ENCODE measurements at regions not wholly inside any gene's neighbourhood (a gene's known extent, or its start where the extent isn't known, plus 50 kb on each side); places are given as distances from the start of the nearest gene placed in this dataset.
A peak's percentile ranks its signal among the peaks of the same experiment; 100 is the strongest.
"Not testable (repeated sequence)": the region's sequence is repeated elsewhere in the genome, so short reads cannot be mapped to it uniquely, and the experiment has no call there.

GRCh38 chr9:134531220-134531970 lies 110.2 kb upstream of the COL5A1 start:
- Histone ChIP-seq H3K36me3 (ENCODE audit: low read depth) (no peaks in the 10 kb centered on the region), H3K4me3 (ENCODE audit: severe bottlenecking) (no peak overlapping the region), H3K4me1 (ENCODE audit: insufficient read depth, poor library complexity, severe bottlenecking) (peaks cover 3% of the 10 kb centered on the region), H3K27ac (ENCODE audit: poor library complexity, severe bottlenecking) (no peak overlapping the region), H3K9me3 (ENCODE audit: severe bottlenecking) (no peaks in the 10 kb centered on the region), H3K27me3 (ENCODE audit: insufficient read depth, poor library complexity, severe bottlenecking) (no peaks in the 10 kb centered on the region)
- DNase-seq (ENCODE audit: low spot score) (no peak), ATAC-seq (ENCODE audit: low read depth) (no peak)
- TF ChIP-seq CTCF (IDR thresholded peaks at IDR 0.05; ENCODE audit: poor library complexity, severe bottlenecking) = no peak

- ATAC-seq (ENCODE audit: low read depth) = no peak
- peaks cover 3% of the 10 kb centered on the region for H3K4me1 ChIP-seq (ENCODE audit: insufficient read depth, poor library complexity, severe bottlenecking)
Observed at GRCh38 chr9:134532084-134532483, 109.5 kb upstream of the COL5A1 start.

GRCh38 chr9:134532661-134533060 lies 108.9 kb upstream of the COL5A1 start:
- H3K9me3 ChIP-seq (ENCODE audit: severe bottlenecking); H3K4me3 ChIP-seq (ENCODE audit: severe bottlenecking); H3K4me1 ChIP-seq (ENCODE audit: insufficient read depth, poor library complexity, severe bottlenecking); H3K27ac ChIP-seq (ENCODE audit: poor library complexity, severe bottlenecking); ATAC-seq (ENCODE audit: low read depth); H3K36me3 ChIP-seq (ENCODE audit: low read depth); H3K27me3 ChIP-seq (ENCODE audit: insufficient read depth, poor library complexity, severe bottlenecking); DNase-seq (ENCODE audit: low spot score): not testable (repeated sequence)

More at GRCh38 chr9:134532084-134532483, 109.5 kb upstream of the COL5A1 start:
- no peaks in the 10 kb centered on the region for H3K36me3 ChIP-seq (ENCODE audit: low read depth)
- H3K27me3 ChIP-seq (ENCODE audit: insufficient read depth, poor library complexity, severe bottlenecking) = no peaks in the 10 kb centered on the region
- DNase-seq (ENCODE audit: low spot score) = no peak
- no peak overlapping the region for H3K27ac ChIP-seq (ENCODE audit: poor library complexity, severe bottlenecking)
- H3K9me3 ChIP-seq (ENCODE audit: severe bottlenecking) = no peaks in the 10 kb centered on the region
- no peak overlapping the region for H3K4me3 ChIP-seq (ENCODE audit: severe bottlenecking)
- no peak for TF ChIP-seq CTCF (IDR thresholded peaks at IDR 0.05; ENCODE audit: poor library complexity, severe bottlenecking)

- Histone ChIP-seq H3K4me1 (ENCODE audit: insufficient read depth, poor library complexity, severe bottlenecking) (peaks cover 3% of the 10 kb centered on the region), H3K9me3 (ENCODE audit: severe bottlenecking) (no peaks in the 10 kb centered on the region), H3K27me3 (ENCODE audit: insufficient read depth, poor library complexity, severe bottlenecking) (no peaks in the 10 kb centered on the region), H3K36me3 (ENCODE audit: low read depth) (no peaks in the 10 kb centered on the region), H3K4me3 (ENCODE audit: severe bottlenecking) (no peak overlapping the region), H3K27ac (ENCODE audit: poor library complexity, severe bottlenecking) (no peak overlapping the region)
- no peak for TF ChIP-seq CTCF (IDR thresholded peaks at IDR 0.05; ENCODE audit: poor library complexity, severe bottlenecking)
- DNase-seq (ENCODE audit: low spot score) = peak; percentile 38
- no peak for ATAC-seq (ENCODE audit: low read depth)
Observed at GRCh38 chr9:134533850-134534588, 107.6 kb upstream of the COL5A1 start.

- Histone ChIP-seq H3K4me1 (ENCODE audit: insufficient read depth, poor library complexity, severe bottlenecking) (peaks cover 3% of the 10 kb centered on the region), H3K4me3 (ENCODE audit: severe bottlenecking) (no peak overlapping the region), H3K27ac (ENCODE audit: poor library complexity, severe bottlenecking) (no peak overlapping the region), H3K9me3 (ENCODE audit: severe bottlenecking) (no peaks in the 10 kb centered on the region), H3K36me3 (ENCODE audit: low read depth) (no peaks in the 10 kb centered on the region), H3K27me3 (ENCODE audit: insufficient read depth, poor library complexity, severe bottlenecking) (no peaks in the 10 kb centered on the region)
- ATAC-seq (ENCODE audit: low read depth) (no peak), DNase-seq (ENCODE audit: low spot score) (no peak)
- TF ChIP-seq CTCF (IDR thresholded peaks at IDR 0.05; ENCODE audit: poor library complexity, severe bottlenecking) = no peak
Observed at GRCh38 chr9:134534661-134535080, 106.9 kb upstream of the COL5A1 start.
